GM13977 (cell line): ENCODE measurements at regions not wholly inside any gene's neighbourhood (a gene's known extent, or its start where the extent isn't known, plus 50 kb on each side); places are given as distances from the start of the nearest gene placed in this dataset.
"Not testable (repeated sequence)": the region's sequence is repeated elsewhere in the genome, so short reads cannot be mapped to it uniquely, and the experiment has no call there.

Experiments
- DNase-seq: peaks from one replicate; pipeline ENCODE4 v3.0.0; 2012; ENCODE audit warnings: low spot score
- in situ Hi-C: fragments of 300-500 bp; cut with MboI; formaldehyde crosslinking; loops from one replicate; pipeline ENCODE4 v1.12.0; 2022; ENCODE audit warnings: low sequenced_read_pairs, low pct_unique_long_range_greater_than_20kb, mixed read lengths, inconsistent platforms; ENCODE audit not compliant: unreplicated experiment
- TF ChIP-seq, protein P1 (sequence below): IDR thresholded peaks from 2 replicates; pipeline ENCODE4 v1.5.1; 2012; ENCODE audit warnings: mild to moderate bottlenecking, control low read depth; ENCODE audit not compliant: insufficient read depth; ENCODE audit errors: extremely low read depth, missing control alignments

DNA sequence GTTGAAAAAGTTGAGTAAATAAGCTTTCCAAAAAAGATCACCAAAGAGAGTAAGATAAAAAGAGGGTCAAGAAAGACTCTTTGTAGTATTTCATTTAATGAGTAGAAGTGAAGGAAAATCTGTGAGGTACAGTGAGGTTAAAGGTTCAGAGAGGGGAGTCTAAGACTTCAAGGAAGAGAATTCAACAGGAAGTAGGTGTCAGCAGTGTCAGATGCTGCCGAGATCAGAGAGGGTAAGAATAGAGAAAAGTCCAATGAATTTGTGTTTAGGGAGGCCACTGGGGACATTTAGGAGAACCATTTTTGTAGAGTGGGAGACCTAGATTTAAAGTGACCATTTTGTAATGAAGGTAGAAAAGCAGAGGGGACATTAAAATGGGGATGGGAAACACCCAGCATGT, 71.6 kb upstream of the KRAS start:
- TF ChIP-seq, protein P1, sequence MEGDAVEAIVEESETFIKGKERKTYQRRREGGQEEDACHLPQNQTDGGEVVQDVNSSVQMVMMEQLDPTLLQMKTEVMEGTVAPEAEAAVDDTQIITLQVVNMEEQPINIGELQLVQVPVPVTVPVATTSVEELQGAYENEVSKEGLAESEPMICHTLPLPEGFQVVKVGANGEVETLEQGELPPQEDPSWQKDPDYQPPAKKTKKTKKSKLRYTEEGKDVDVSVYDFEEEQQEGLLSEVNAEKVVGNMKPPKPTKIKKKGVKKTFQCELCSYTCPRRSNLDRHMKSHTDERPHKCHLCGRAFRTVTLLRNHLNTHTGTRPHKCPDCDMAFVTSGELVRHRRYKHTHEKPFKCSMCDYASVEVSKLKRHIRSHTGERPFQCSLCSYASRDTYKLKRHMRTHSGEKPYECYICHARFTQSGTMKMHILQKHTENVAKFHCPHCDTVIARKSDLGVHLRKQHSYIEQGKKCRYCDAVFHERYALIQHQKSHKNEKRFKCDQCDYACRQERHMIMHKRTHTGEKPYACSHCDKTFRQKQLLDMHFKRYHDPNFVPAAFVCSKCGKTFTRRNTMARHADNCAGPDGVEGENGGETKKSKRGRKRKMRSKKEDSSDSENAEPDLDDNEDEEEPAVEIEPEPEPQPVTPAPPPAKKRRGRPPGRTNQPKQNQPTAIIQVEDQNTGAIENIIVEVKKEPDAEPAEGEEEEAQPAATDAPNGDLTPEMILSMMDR, result no peak
- DNase-seq, result no peak
- in situ Hi-C loops, result no loop called here

DNA sequence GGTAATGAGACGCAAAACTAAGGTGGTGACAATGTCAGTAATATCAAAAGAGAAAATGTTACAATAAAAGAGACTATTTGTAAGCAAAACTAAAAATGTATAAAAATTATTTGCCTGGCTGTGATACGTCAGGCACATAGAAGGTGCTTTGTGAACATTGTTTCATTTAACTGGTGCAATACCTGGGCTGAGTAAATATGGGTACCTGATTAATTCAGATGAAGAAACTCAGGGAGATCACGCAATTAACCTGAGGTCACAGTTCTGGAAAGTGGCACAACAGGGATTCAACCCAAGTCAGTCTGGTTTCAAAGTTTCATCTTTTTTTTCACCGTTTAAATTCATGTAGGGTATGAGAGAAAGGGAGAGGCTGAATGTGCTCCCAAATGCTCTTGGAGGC, 71.0 kb upstream of the KRAS start:
- TF ChIP-seq, protein P1, result no peak
- DNase-seq, result no peak
- in situ Hi-C loops, result no loop called here

DNA sequence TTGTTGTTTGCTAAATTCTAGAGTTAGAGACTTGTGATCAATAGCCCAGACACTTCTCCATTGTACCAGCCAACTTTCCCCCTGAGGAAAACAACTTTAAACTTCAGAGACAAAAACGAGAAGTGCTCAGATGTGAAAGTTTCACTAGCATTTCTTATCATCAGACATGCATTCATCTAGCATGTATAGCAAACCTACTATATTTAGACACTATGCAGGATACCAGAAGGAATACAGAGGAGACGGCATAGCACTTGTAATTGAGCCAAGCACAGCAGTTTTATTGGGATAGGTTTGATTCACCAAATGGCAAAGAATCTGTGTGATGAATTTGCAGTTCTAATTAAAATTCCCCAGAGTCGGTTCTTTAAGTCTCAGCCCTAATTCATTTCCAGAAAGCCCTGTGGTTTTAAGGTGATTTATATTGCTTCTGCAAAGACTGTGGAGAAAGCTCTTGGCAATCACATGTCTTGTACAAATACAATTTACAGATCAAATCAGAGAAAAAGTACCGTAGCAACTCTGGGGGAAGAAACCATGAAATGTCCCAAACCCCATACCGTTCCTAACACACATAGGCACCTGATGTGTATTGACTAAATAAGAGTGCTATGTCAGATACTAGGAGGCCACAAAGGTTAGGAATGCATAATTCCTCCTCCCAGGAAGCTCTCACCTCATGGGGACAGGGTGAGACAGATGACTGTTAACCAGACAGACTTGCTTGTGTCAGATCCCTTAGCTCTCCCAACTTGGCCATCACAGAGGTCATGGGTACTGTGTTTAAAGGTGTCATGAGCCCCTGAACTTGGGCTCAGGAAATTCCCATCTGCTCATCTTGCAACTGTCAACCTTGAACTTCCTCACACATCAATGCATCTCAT, 69.6 kb upstream of the KRAS start:
- peak; percentile 28 for DNase-seq
- TF ChIP-seq, protein P1, result no peak
- in situ Hi-C loops, result no loop called here

DNA sequence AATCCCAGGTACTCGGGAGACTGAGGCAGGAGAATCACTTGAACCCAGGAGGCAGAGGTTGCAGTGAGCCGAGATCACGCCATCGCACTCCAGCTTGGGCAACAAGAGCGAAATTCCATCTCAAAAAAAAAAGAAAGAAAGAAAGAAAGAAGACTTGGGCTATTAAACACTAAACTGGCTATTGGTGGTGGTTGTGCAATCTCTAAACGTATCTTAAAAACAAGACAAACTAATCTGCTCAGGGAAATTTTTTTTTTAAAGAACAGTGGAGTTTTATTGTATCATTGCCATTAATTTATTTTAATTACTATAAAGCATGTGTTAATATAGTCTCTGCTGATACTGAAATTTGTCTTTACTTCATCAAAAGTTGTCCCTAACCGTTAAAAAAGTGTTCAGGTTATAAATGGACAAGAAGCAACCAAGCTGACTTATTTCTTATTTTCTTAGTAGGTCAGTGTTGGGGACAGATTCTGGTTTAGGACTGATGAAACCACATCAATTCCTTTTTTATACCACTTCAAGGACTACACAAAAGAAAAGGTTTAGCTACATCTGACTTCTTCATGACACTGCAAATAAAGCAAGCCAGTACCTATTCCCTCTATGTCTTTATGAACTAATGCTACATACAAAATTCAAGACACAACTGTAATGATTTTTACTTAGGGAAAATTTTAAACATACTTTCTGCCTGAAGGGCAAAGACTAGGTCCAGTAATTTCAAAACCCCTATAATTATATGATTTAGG, 68.7 kb upstream of the KRAS start:
- DNase-seq, result no peak
- TF ChIP-seq, protein P1, result no peak
- in situ Hi-C loops, result no loop called here

- no peak for DNase-seq
- TF ChIP-seq, protein P1, result no peak
- in situ Hi-C loops, result no loop called here
These were observed 66.8 kb upstream of the KRAS start for GRCh38 chr12:25317553-25317952.

- TF ChIP-seq, protein P1, result no peak
- in situ Hi-C loops, result no loop called here
- DNase-seq, result no peak
These were observed 64.7 kb upstream of the KRAS start for GRCh38 chr12:25315388-25315787.

DNA sequence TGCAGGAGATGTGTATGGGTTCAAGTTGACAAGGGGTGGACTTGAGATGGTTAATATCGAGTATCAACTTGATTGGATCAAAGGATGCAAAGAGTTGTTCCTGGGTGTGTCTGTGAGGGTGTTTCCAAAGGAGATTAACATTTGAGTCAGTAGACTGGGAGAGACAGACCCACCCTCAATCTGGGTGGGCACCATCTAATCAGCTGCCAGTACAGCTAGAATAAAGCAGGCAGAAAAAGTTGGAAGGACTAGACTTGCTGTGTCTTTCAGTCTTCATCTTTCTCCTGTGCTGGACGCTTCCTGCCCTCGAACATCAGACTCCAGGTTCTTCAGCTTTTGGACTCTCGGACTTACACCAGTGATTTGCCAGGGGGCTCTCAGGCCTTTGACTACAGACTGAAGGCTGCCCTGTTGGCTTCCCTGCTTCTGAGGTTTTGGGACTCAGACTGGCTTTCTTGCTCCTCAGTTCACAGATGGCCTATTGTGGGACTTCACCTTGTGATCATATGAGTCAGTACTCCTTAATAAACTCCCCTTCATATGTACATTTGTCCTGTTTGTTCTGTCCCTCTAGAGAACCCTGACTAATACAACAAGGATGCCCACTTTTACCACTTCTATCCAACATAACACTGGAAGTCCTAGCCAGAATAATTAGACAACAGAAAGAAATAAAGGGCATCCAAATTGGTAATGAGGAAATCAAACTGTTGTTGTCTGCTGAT, 62.7 kb upstream of the KRAS start:
- DNase-seq, in situ Hi-C loops: not testable (repeated sequence)
